ENCODE measurements at regions not wholly inside any gene's neighbourhood (a gene's known extent, or its start where the extent isn't known, plus 50 kb on each side); places are given as distances from the start of the nearest gene placed in this dataset.

DNA sequence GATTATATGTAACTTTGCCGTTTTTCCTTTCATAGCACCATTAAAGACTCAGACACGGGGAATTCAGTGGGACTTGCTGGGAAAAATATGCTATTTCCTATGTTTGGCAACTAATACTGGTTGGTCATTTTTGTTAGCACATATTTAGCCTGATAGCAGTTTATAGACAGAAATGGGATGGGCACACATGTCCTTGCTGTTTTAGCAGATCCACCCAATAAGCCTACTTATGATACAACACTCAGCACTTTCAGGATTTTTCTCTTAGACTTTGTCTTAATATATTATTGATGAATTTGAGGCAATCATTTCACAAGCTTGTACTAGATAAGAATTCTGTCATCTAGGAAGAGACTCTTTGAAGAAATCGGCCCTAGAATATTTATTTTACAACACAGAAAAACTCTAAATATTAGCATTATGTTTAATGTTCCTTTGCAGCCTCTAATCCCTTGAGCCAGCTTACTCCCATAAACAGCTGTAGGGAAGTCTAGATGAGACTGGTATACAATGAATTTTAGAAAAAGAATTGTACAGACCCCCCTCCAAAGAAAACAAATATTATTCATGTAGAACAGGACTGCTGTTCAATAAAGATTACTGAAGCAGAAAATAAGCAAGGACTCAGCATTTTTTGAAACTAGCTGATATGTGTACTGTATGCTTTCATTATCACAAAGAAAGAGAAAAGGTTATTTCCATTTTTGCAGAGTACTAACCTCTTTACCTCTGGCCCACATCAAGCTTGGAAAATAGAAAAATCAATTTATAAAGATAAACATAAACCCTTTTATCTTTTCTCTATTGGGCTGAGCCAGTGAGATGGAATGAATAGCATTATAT lies 656.8 kb upstream of the SGO1 start:
- no peaks in the 10 kb centered on the region for H3K27me3 Mint-ChIP-seq (ENCODE audit: unreplicated experiment)
- H3K9me3 Mint-ChIP-seq (ENCODE audit: unreplicated experiment), result no peaks in the 10 kb centered on the region
- no peak overlapping the region for H3K27ac Mint-ChIP-seq (ENCODE audit: unreplicated experiment)

DNA sequence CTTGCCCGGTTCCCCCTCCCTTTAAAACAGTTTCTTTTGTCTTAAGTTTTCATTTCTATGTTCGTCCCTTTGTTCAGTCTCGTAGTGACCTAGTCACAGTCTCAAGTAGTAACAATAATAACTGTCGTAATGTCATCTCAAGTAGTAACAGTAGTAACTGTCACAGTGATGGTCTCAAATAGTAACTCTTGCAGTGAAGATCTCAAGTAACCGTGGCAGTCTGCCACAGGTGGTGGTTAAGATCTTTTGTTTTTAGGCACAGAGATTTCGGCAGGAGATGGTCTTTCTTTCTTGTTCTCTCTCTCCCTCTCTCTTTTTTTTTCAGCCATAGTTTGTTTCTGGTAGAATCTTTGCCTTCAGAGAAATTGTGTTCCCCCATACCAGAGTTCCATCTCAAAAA lies 656.0 kb upstream of the SGO1 start:
- no peak for DNase-seq (ENCODE audit: low spot score)
- H3K27ac Mint-ChIP-seq (ENCODE audit: unreplicated experiment), result no peak overlapping the region
- TF ChIP-seq, protein P1, sequence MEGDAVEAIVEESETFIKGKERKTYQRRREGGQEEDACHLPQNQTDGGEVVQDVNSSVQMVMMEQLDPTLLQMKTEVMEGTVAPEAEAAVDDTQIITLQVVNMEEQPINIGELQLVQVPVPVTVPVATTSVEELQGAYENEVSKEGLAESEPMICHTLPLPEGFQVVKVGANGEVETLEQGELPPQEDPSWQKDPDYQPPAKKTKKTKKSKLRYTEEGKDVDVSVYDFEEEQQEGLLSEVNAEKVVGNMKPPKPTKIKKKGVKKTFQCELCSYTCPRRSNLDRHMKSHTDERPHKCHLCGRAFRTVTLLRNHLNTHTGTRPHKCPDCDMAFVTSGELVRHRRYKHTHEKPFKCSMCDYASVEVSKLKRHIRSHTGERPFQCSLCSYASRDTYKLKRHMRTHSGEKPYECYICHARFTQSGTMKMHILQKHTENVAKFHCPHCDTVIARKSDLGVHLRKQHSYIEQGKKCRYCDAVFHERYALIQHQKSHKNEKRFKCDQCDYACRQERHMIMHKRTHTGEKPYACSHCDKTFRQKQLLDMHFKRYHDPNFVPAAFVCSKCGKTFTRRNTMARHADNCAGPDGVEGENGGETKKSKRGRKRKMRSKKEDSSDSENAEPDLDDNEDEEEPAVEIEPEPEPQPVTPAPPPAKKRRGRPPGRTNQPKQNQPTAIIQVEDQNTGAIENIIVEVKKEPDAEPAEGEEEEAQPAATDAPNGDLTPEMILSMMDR (IDR thresholded peaks at IDR 0.05; ENCODE audit: unreplicated experiment), result no peak
- H3K27me3 Mint-ChIP-seq (ENCODE audit: unreplicated experiment), result no peaks in the 10 kb centered on the region
- no peaks in the 10 kb centered on the region for H3K36me3 Mint-ChIP-seq (ENCODE audit: low read depth, unreplicated experiment)
- H3K4me3 Mint-ChIP-seq (ENCODE audit: unreplicated experiment), result no peak overlapping the region
- H3K4me1 Mint-ChIP-seq (ENCODE audit: unreplicated experiment), result no peaks in the 10 kb centered on the region
- no peaks in the 10 kb centered on the region for H3K9me3 Mint-ChIP-seq (ENCODE audit: unreplicated experiment)

More for the DNA sequence above, 656.8 kb upstream of the SGO1 start:
- no peak for DNase-seq (ENCODE audit: low spot score)
- Mint-ChIP-seq H3K4me3 (ENCODE audit: unreplicated experiment) (no peak overlapping the region), H3K36me3 (ENCODE audit: low read depth, unreplicated experiment) (no peaks in the 10 kb centered on the region), H3K4me1 (ENCODE audit: unreplicated experiment) (no peaks in the 10 kb centered on the region)
- TF ChIP-seq, protein P1 (IDR thresholded peaks at IDR 0.05; ENCODE audit: unreplicated experiment), result no peak

DNA sequence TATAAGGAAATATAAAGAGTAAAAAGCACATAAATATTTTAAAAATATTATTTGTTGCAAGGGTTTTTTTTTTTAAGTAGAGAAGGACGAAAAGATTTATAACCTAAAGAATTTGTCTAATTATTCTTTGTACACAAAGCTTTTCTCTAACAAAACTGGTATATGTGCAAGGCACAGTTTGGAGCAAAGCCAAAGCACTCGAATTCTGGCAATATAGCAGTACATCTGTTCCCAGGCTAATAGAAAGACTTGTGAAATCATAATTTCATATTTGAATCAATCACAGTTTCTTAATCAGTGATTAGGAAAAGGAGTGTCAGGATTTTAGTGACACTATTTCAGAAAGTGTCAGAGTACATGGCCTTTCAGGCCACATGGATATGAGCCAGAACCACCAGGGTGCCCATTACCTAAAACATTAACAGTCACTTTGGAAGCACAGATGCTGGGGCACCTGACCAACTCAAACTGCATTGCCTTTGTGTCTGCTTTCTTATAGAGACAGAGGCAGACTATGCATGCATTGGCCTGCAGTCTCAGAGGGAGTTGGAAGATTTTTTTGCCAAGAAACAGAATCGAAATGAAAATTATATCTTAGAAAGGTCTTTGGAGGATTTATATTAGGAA lies 651.8 kb upstream of the SGO1 start:
- Mint-ChIP-seq H3K27me3 (ENCODE audit: unreplicated experiment) (no peaks in the 10 kb centered on the region), H3K36me3 (ENCODE audit: low read depth, unreplicated experiment) (no peaks in the 10 kb centered on the region), H3K9me3 (ENCODE audit: unreplicated experiment) (no peaks in the 10 kb centered on the region), H3K4me1 (ENCODE audit: unreplicated experiment) (no peaks in the 10 kb centered on the region), H3K27ac (ENCODE audit: unreplicated experiment) (no peak overlapping the region), H3K4me3 (ENCODE audit: unreplicated experiment) (no peak overlapping the region)
- DNase-seq (ENCODE audit: low spot score), result no peak
- TF ChIP-seq, protein P1 (IDR thresholded peaks at IDR 0.05; ENCODE audit: unreplicated experiment), result no peak

DNA sequence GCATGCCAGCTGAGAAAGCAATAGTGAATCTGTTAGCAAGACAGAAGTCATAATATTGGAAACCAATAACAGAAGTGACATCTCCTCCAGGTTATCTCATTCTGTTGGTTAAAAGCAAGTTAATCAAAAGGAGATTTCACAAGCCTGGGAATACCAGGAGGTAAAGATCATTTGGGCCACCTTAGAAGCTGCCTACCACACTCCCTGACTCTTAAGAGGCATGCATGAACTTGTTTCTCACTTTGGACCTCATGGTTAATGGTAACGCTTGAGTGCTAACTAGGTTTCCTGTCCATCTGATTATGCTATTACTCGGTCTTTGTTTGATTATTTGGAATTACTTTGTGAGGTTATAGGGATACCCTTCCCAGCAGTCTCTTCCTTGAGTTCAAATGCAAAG lies 650.8 kb upstream of the SGO1 start:
- H3K36me3 Mint-ChIP-seq (ENCODE audit: low read depth, unreplicated experiment), result no peaks in the 10 kb centered on the region
- H3K4me1 Mint-ChIP-seq (ENCODE audit: unreplicated experiment), result no peaks in the 10 kb centered on the region
- no peaks in the 10 kb centered on the region for H3K27me3 Mint-ChIP-seq (ENCODE audit: unreplicated experiment)
- TF ChIP-seq, protein P1 (IDR thresholded peaks at IDR 0.05; ENCODE audit: unreplicated experiment), result no peak
- H3K27ac Mint-ChIP-seq (ENCODE audit: unreplicated experiment), result no peak overlapping the region
- H3K9me3 Mint-ChIP-seq (ENCODE audit: unreplicated experiment), result no peaks in the 10 kb centered on the region
- DNase-seq (ENCODE audit: low spot score), result no peak
- H3K4me3 Mint-ChIP-seq (ENCODE audit: unreplicated experiment), result no peak overlapping the region

DNA sequence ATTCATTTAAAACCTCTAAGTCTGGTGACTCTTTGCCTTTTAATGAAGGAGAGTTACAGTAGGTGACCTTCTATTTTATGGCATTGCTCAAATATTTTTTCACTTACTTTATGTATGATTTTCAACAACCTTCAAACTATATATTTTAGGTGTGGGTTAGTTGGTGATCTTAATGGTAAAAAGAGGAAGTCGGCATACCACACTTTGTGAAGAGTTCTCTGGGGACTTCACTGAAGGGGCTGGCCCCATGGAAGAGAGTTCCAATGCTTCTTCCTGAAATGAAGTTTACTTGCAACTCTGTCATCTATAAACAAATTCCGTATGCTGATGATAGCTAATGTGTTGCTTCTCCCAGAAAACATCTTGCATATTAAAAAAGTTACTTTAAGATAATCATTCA lies 647.0 kb upstream of the SGO1 start:
- no peaks in the 10 kb centered on the region for H3K9me3 Mint-ChIP-seq (ENCODE audit: unreplicated experiment)
- H3K27ac Mint-ChIP-seq (ENCODE audit: unreplicated experiment), result no peak overlapping the region
- no peaks in the 10 kb centered on the region for H3K4me1 Mint-ChIP-seq (ENCODE audit: unreplicated experiment)
- peaks cover 1% of the 10 kb centered on the region for H3K27me3 Mint-ChIP-seq (ENCODE audit: unreplicated experiment)
- DNase-seq (ENCODE audit: low spot score), result no peak
- H3K4me3 Mint-ChIP-seq (ENCODE audit: unreplicated experiment), result no peak overlapping the region
- TF ChIP-seq, protein P1 (IDR thresholded peaks at IDR 0.05; ENCODE audit: unreplicated experiment), result no peak
- no peaks in the 10 kb centered on the region for H3K36me3 Mint-ChIP-seq (ENCODE audit: low read depth, unreplicated experiment)
